ENCODE measurements at regions not wholly inside any gene's neighbourhood (a gene's known extent, or its start where the extent isn't known, plus 50 kb on each side); places are given as distances from the start of the nearest gene placed in this dataset.

GRCh38 chr6:17182961-17183360 lies 81.1 kb downstream of the STMND1 start:
- Histone ChIP-seq H3K27ac (no peak overlapping the region), H3K4me1 (no peaks in the 10 kb centered on the region), H3K27me3 (no peaks in the 10 kb centered on the region), H3K36me3 (replicated peaks in 1 of 2; ENCODE audit: insufficient read depth in 1 of 2, low read depth in 2 of 2) (no peaks in the 10 kb centered on the region), H3K4me3 (no peak overlapping the region), H3K9me3 (no peaks in the 10 kb centered on the region)
- TF ChIP-seq POLR2A (IDR thresholded peaks at IDR 0.05), result no peak
- TF ChIP-seq CTCF (IDR thresholded peaks at IDR 0.05), result no peak
- no peak for ATAC-seq
- 52 to 61% methylated on average over 2 of the region's 2 CpGs for WGBS, 2 donors
- intact Hi-C loops (cut with DNase I), result no loop called here
- DNase-seq, result no peak

- Histone ChIP-seq H3K9me3 (no peaks in the 10 kb centered on the region), H3K27me3 (no peaks in the 10 kb centered on the region), H3K4me3 (no peak overlapping the region), H3K27ac (no peak overlapping the region), H3K4me1 (no peaks in the 10 kb centered on the region), H3K36me3 (replicated peaks in 1 of 2; ENCODE audit: insufficient read depth in 1 of 2, low read depth in 2 of 2) (no peaks in the 10 kb centered on the region)
- ATAC-seq (no peak), DNase-seq (no peak)
- intact Hi-C loops (cut with DNase I), result no loop called here
- TF ChIP-seq POLR2A (IDR thresholded peaks at IDR 0.05) (no peak), CTCF (IDR thresholded peaks at IDR 0.05) (no peak)
- 58 to 65% methylated on average over 1 of the region's 1 CpG for WGBS, 2 donors
Measured at GRCh38 chr6:17186925-17187324, 85.1 kb downstream of the STMND1 start.

GRCh38 chr6:17193106-17193775 lies 87.9 kb upstream of the RBM24 start:
- Histone ChIP-seq H3K27me3 (no peaks in the 10 kb centered on the region), H3K4me1 (no peaks in the 10 kb centered on the region), H3K9me3 (no peaks in the 10 kb centered on the region), H3K4me3 (no peak overlapping the region), H3K27ac (no peak overlapping the region), H3K36me3 (replicated peaks in 1 of 2; ENCODE audit: insufficient read depth in 1 of 2, low read depth in 2 of 2) (no peaks in the 10 kb centered on the region)
- ATAC-seq (no peak), DNase-seq (no peak)
- intact Hi-C loops (cut with DNase I), result no loop called here
- 67 to 80% methylated on average over 3 of the region's 3 CpGs for WGBS, 2 donors
- no peak for TF ChIP-seq CTCF (IDR thresholded peaks at IDR 0.05)
- TF ChIP-seq POLR2A (IDR thresholded peaks at IDR 0.05), result no peak

- DNase-seq (no peak), ATAC-seq (no peak)
- TF ChIP-seq POLR2A (IDR thresholded peaks at IDR 0.05) (no peak), CTCF (IDR thresholded peaks at IDR 0.05) (no peak)
- Histone ChIP-seq H3K9me3 (no peaks in the 10 kb centered on the region), H3K4me3 (no peak overlapping the region), H3K4me1 (no peaks in the 10 kb centered on the region), H3K27ac (no peak overlapping the region), H3K27me3 (no peaks in the 10 kb centered on the region), H3K36me3 (replicated peaks in 1 of 2; ENCODE audit: insufficient read depth in 1 of 2, low read depth in 2 of 2) (no peaks in the 10 kb centered on the region)
- intact Hi-C loops (cut with DNase I), result no loop called here
- WGBS, 2 donors, result 89 to 91% methylated on average over 6 of the region's 6 CpGs
Measured at GRCh38 chr6:17197607-17198006, 83.6 kb upstream of the RBM24 start.

GRCh38 chr6:17200395-17200794 lies 80.8 kb upstream of the RBM24 start:
- no peaks in the 10 kb centered on the region for H3K27me3 ChIP-seq
- WGBS, 2 donors, result 27 to 67% methylated on average over 10 to 31 of the region's 34 CpGs
- no peak for ATAC-seq
- H3K4me3 ChIP-seq, result no peak overlapping the region
- H3K9me3 ChIP-seq, result no peaks in the 10 kb centered on the region
- no peaks in the 10 kb centered on the region for H3K4me1 ChIP-seq
- no peak overlapping the region for H3K27ac ChIP-seq
- no peak for TF ChIP-seq CTCF (IDR thresholded peaks at IDR 0.05)
- DNase-seq, result no peak
- no peaks in the 10 kb centered on the region for H3K36me3 ChIP-seq (replicated peaks in 1 of 2; ENCODE audit: insufficient read depth in 1 of 2, low read depth in 2 of 2)
- intact Hi-C loops (cut with DNase I), result no loop called here
